ENCODE measurements at regions not wholly inside any gene's neighbourhood (a gene's known extent, or its start where the extent isn't known, plus 50 kb on each side); places are given as distances from the start of the nearest gene placed in this dataset.

DNA sequence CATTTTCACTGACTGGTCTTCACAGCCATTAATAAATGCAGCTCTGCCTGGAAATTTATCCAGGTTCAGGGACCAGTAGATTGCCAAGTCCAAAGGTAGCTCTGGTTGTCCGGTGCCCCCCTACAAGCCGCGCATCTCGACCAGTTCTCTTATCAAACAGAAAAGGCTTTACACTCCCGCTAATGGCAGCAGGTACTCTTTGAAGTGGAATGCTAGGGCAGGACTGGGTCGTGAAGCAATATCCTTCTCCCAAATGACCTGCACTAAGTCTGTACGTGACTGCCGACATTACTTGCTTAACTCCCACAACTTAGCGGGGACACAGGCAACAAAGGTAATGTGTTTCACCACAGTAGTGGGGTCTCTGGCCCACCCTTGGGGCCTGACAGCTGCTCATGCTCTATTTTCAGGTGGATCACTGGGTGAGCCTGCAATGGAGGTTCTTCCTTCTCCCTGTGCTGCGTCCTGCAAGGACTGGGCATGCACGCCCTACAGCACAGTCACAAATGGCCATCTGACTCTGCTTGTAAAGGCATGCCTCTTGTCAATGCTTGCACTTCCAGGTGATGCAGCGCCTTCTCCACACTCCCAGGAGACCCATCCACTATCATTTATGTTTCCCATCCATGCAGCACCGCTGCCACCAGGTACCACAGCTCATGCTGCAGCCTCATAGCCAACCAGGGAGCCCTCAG, 96.1 kb upstream of the CTSC start:
- TF ChIP-seq CTCF (conservative IDR thresholded peaks at IDR 0.05; ENCODE audit: low read depth, low read length) = no peak
- no peak overlapping the region for H3K4me3 ChIP-seq (ENCODE audit: low read depth, low read length)
- DNase-seq (ENCODE audit: low read depth) = no peak

GRCh38 chr11:88431675-88432341, 94.3 kb upstream of the CTSC start:
- no peak for TF ChIP-seq CTCF (conservative IDR thresholded peaks at IDR 0.05; ENCODE audit: low read depth, low read length)
- H3K4me3 ChIP-seq (ENCODE audit: low read depth, low read length) = no peak overlapping the region
- no peak for DNase-seq (ENCODE audit: low read depth)

GRCh38 chr11:88428959-88429358, 91.4 kb upstream of the CTSC start:
- DNase-seq (ENCODE audit: low read depth) = no peak
- no peak for TF ChIP-seq CTCF (conservative IDR thresholded peaks at IDR 0.05; ENCODE audit: low read depth, low read length)
- H3K4me3 ChIP-seq (ENCODE audit: low read depth, low read length) = no peak overlapping the region

GRCh38 chr11:88427719-88428118, 90.2 kb upstream of the CTSC start:
- no peak for TF ChIP-seq CTCF (conservative IDR thresholded peaks at IDR 0.05; ENCODE audit: low read depth, low read length)
- H3K4me3 ChIP-seq (ENCODE audit: low read depth, low read length) = no peak overlapping the region
- DNase-seq (ENCODE audit: low read depth) = no peak

- H3K4me3 ChIP-seq (ENCODE audit: low read depth, low read length) = no peak overlapping the region
- no peak for DNase-seq (ENCODE audit: low read depth)
- no peak for TF ChIP-seq CTCF (conservative IDR thresholded peaks at IDR 0.05; ENCODE audit: low read depth, low read length)
Measured at GRCh38 chr11:88424881-88425280, 87.3 kb upstream of the CTSC start.

DNA sequence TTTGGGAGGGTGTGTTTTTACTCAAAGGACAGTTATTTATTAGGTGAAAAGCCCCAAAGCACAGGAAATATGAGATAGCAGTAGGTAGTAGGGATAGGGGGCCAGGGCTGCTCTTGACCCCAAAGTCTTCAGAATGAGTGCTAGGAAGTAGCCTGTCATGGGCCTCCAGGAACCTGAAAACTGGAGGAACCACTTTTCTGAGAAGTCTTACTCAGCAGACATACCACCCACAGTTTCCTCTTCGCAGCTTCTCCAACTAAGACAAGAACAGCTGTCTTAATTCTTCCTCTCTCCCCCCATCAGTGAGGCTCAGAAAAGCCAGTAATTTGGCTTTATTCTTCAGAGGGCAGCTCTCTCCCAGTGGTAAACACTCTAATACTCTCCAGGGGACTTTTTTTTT, 84.0 kb upstream of the CTSC start:
- DNase-seq (ENCODE audit: low read depth) = no peak
- TF ChIP-seq CTCF (conservative IDR thresholded peaks at IDR 0.05; ENCODE audit: low read depth, low read length) = no peak
- H3K4me3 ChIP-seq (ENCODE audit: low read depth, low read length) = no peak overlapping the region

Measured in epithelial cell of proximal tubule (primary cell).